Mesendoderm (in vitro differentiated cells): ENCODE measurements at regions not wholly inside any gene's neighbourhood (a gene's known extent, or its start where the extent isn't known, plus 50 kb on each side); places are given as distances from the start of the nearest gene placed in this dataset.

Experiments used
- DNase-seq: peaks from one replicate; pipeline ENCODE4 v3.0.0; 2013
- H2AK5ac ChIP-seq: 2 replicates; pipeline ENCODE4 v1.6.1; 2013; ENCODE audit warnings: low read length, inconsistent platforms
- H2BK120ac ChIP-seq: 2 replicates; pipeline ENCODE4 v1.6.1; 2013; ENCODE audit warnings: low read depth, mild to moderate bottlenecking, low read length, moderate library complexity, mixed read lengths
- H2BK15ac ChIP-seq: replicated peaks from 2 replicates; pipeline ENCODE4 v1.6.1; 2013; ENCODE audit warnings: low read depth, mild to moderate bottlenecking, moderate library complexity
- H2BK5ac ChIP-seq: 2 replicates; pipeline ENCODE4 v1.6.1; 2013; ENCODE audit warnings: low read length, inconsistent platforms
- H3K18ac ChIP-seq: 2 replicates; pipeline ENCODE4 v1.6.1; 2013; ENCODE audit warnings: mild to moderate bottlenecking, low read length, mixed read lengths
- H3K23ac ChIP-seq: one replicate; pipeline ENCODE4 v1.6.1; 2013; ENCODE audit warnings: low read length
- H3K27ac ChIP-seq: 2 replicates; pipeline ENCODE4 v1.5.1; 2013; ENCODE audit warnings: low read depth, mild to moderate bottlenecking, inconsistent platforms, low read length, moderate library complexity
- H3K27me3 ChIP-seq: 2 replicates; pipeline ENCODE4 v1.6.1; 2013; ENCODE audit warnings: low read length, control low read depth, mild to moderate bottlenecking, inconsistent platforms; ENCODE audit not compliant: insufficient read depth, poor library complexity
- H3K36me3 ChIP-seq: 2 replicates; pipeline ENCODE4 v1.6.1; 2013; ENCODE audit warnings: low read length, inconsistent platforms; ENCODE audit not compliant: control insufficient read depth, insufficient read depth
- H3K4ac ChIP-seq: one replicate; pipeline ENCODE4 v1.6.1; 2013; ENCODE audit warnings: low read depth, mild to moderate bottlenecking, low read length, moderate library complexity
- H3K4me1 ChIP-seq: 2 replicates; pipeline ENCODE4 v1.6.1; 2013; ENCODE audit warnings: low read depth, low read length, inconsistent platforms; ENCODE audit not compliant: control insufficient read depth
- H3K4me2 ChIP-seq: 2 replicates; pipeline ENCODE4 v1.6.1; 2013; ENCODE audit warnings: low read length
- H3K4me3 ChIP-seq: 2 replicates; pipeline ENCODE4 v1.5.1; 2013; ENCODE audit warnings: mild to moderate bottlenecking, low read length
- H3K56ac ChIP-seq: one replicate; pipeline ENCODE4 v1.6.1; 2013; ENCODE audit warnings: low read length
- H3K79me1 ChIP-seq: 2 replicates; pipeline ENCODE4 v1.6.1; 2013; ENCODE audit warnings: low read length, inconsistent platforms
- H3K79me2 ChIP-seq: 2 replicates; pipeline ENCODE4 v1.6.1; 2013; ENCODE audit warnings: mild to moderate bottlenecking, low read length; ENCODE audit not compliant: control insufficient read depth, insufficient read depth
- H3K9ac ChIP-seq: 2 replicates; pipeline ENCODE4 v1.6.1; 2013; ENCODE audit warnings: low read length, inconsistent platforms
- H4K5ac ChIP-seq: one replicate; pipeline ENCODE4 v1.6.1; 2013; ENCODE audit warnings: low read length
- H4K8ac ChIP-seq: one replicate; pipeline ENCODE4 v1.6.1; 2013; ENCODE audit warnings: low read depth, mild to moderate bottlenecking, control low read depth, low read length, moderate library complexity
- WGBS: extraction: QIAGEN DNeasy Blood & Tissue Kit; methylation state at CpG from one replicate; pipeline ENCODE4 v1.1.7; 2013; ENCODE audit warnings: low lambda C conversion rate, missing lambda C conversion rate; ENCODE audit not compliant: insufficient coverage; ENCODE audit errors: extremely low coverage; 5-methylcytosine and 5-hydroxymethylcytosine counted together

DNA sequence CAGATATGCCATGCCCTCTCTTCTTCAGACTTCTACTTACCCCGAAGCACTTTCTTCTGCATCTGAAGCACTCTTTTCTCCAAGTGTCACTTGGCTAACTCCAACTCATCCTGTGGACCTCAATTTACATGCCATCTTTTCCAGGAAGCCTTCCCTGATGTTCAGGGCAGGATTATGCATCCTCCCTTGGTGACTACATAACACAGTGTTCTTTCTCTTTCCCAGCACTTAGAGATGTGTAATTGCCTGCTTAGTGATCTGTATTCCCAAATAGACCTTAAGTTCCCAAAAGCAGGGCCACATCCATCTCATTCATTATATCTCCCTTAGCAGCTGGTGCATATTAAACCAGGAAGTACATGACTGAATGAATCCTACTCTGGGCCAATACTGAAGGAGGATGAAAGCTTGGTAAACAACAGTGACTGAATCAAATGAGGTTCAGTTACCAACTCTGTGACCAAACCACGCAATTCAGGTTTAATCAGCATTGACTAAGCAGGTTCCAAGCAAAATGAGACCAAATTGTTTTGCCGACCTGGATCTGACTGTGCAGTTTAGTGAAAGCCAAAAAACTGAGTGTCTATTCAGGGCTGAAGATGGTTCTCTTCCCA, 121.4 kb upstream of the TCF21 start:
- H2BK120ac ChIP-seq = no peak overlapping the region

DNA sequence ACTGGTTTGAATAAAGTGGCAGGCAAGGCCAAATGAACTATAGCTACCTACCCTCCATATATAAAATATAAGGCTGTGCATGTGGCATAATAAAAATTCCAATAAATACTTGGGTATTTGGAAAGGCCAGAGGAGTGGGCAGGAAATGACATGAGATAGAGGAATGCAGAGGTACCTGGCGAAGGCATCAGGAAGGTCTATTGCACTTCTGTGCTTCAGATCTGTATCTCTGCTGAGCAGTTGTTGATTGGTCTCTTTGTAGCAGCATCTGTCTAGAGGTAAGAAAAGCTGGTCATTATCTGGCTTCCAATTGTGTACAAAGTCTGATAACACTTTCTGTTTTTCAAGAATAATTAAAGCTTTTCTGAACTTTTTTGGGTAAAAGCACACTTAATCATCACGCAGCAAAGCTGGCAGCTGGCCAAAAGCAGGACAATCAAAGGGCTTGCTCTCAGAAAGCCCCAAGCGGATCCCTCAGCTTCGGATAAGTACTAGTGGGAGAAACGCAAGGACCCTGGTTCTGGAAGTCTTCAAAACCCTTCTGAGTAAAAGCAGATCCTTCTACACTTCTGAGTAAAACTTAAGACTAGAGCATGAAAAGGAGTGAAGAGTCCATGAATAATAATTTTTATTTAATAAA, 120.1 kb upstream of the TCF21 start:
- no peaks in the 10 kb centered on the region for H3K27me3 ChIP-seq
- H3K27ac ChIP-seq = no peak overlapping the region
- no peak overlapping the region for H4K8ac ChIP-seq
- H3K79me2 ChIP-seq = no peaks in the 10 kb centered on the region
- H3K4ac ChIP-seq = no peak overlapping the region
- no peaks in the 10 kb centered on the region for H3K79me1 ChIP-seq
- H2BK5ac ChIP-seq = no peak overlapping the region
- no peak overlapping the region for H4K5ac ChIP-seq
- H3K4me2 ChIP-seq = no peak overlapping the region
- H3K9ac ChIP-seq = no peak overlapping the region
- H3K4me3 ChIP-seq = no peak overlapping the region
- no peak overlapping the region for H3K18ac ChIP-seq
- WGBS = no CpG with 5 or more reads among the region's 5 CpGs
- H3K36me3 ChIP-seq = no peaks in the 10 kb centered on the region
- H2BK15ac ChIP-seq = no peak overlapping the region
- no peaks in the 10 kb centered on the region for H3K4me1 ChIP-seq
- no peak overlapping the region for H3K23ac ChIP-seq
- no peak overlapping the region for H2BK120ac ChIP-seq
- DNase-seq = peak; percentile 66
- H3K56ac ChIP-seq = no peak overlapping the region
- H2AK5ac ChIP-seq = no peak overlapping the region

More for the DNA sequence above, 121.4 kb upstream of the TCF21 start:
- Histone ChIP-seq H2BK5ac (no peak overlapping the region), H3K56ac (no peak overlapping the region), H3K4me2 (no peak overlapping the region), H3K9ac (no peak overlapping the region), H4K5ac (no peak overlapping the region), H2AK5ac (no peak overlapping the region), H3K79me1 (no peaks in the 10 kb centered on the region), H3K4ac (no peak overlapping the region), H3K27me3 (no peaks in the 10 kb centered on the region), H4K8ac (no peak overlapping the region), H3K27ac (no peak overlapping the region), H3K79me2 (no peaks in the 10 kb centered on the region), H3K4me1 (no peaks in the 10 kb centered on the region), H2BK15ac (no peak overlapping the region), H3K36me3 (no peaks in the 10 kb centered on the region), H3K18ac (no peak overlapping the region), H3K23ac (no peak overlapping the region), H3K4me3 (no peak overlapping the region)
- no peak for DNase-seq
- WGBS = no CpG with 5 or more reads among the region's 3 CpGs

GRCh38 chr6:133769463-133769862, 119.5 kb upstream of the TCF21 start:
- H4K8ac ChIP-seq = no peak overlapping the region
- no peaks in the 10 kb centered on the region for H3K79me1 ChIP-seq
- H3K79me2 ChIP-seq = no peaks in the 10 kb centered on the region
- H2BK15ac ChIP-seq = no peak overlapping the region
- H3K27ac ChIP-seq = no peak overlapping the region
- no peak overlapping the region for H2BK120ac ChIP-seq
- H3K4me1 ChIP-seq = no peaks in the 10 kb centered on the region
- no peak overlapping the region for H2BK5ac ChIP-seq
- H3K56ac ChIP-seq = no peak overlapping the region
- no peaks in the 10 kb centered on the region for H3K27me3 ChIP-seq
- no peak overlapping the region for H3K9ac ChIP-seq
- H2AK5ac ChIP-seq = no peak overlapping the region
- H3K23ac ChIP-seq = no peak overlapping the region
- DNase-seq = peak; percentile 72
- H3K4me2 ChIP-seq = no peak overlapping the region
- H4K5ac ChIP-seq = no peak overlapping the region
- WGBS = no CpG with 5 or more reads among the region's 1 CpG
- H3K4ac ChIP-seq = no peak overlapping the region
- H3K4me3 ChIP-seq = no peak overlapping the region
- H3K36me3 ChIP-seq = no peaks in the 10 kb centered on the region
- no peak overlapping the region for H3K18ac ChIP-seq

DNA sequence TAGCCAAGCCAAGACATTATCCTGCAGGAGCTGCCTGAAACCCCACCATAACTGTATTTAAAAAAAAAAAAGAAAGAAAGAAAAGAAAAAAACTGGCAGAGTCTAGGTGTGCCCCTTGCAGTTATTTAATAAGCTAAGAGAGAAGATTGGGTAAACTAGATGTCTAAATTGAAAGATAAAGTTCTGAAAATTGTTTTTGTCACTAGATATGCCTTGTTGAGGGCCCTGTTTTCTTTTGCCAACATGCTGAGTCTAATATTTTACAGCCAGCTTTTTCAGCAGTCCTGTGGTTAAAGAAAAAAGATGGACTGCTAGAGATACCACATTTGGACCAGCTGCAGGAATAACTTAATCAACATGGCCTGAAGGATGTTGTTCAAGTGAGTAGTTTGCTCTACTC, 116.3 kb upstream of the TCF21 start:
- Histone ChIP-seq H3K4me3 (no peak overlapping the region), H3K4me1 (no peaks in the 10 kb centered on the region), H3K27ac (no peak overlapping the region), H3K9ac (no peak overlapping the region), H3K23ac (no peak overlapping the region), H4K5ac (no peak overlapping the region), H2BK5ac (no peak overlapping the region), H3K79me1 (no peaks in the 10 kb centered on the region), H2BK15ac (no peak overlapping the region), H3K27me3 (no peaks in the 10 kb centered on the region), H3K79me2 (no peaks in the 10 kb centered on the region), H3K4me2 (no peak overlapping the region), H3K56ac (no peak overlapping the region), H2AK5ac (no peak overlapping the region), H3K4ac (no peak overlapping the region), H2BK120ac (no peak overlapping the region), H3K36me3 (no peaks in the 10 kb centered on the region), H4K8ac (no peak overlapping the region), H3K18ac (no peak overlapping the region)
- DNase-seq = no peak

- H3K36me3 ChIP-seq = no peaks in the 10 kb centered on the region
- H4K5ac ChIP-seq = no peak overlapping the region
- H2BK15ac ChIP-seq = no peak overlapping the region
- H2AK5ac ChIP-seq = no peak overlapping the region
- H3K4ac ChIP-seq = no peak overlapping the region
- no CpG with 5 or more reads among the region's 2 CpGs for WGBS
- no peak overlapping the region for H3K4me2 ChIP-seq
- H2BK120ac ChIP-seq = no peak overlapping the region
- no peaks in the 10 kb centered on the region for H3K4me1 ChIP-seq
- no peak overlapping the region for H3K18ac ChIP-seq
- no peak for DNase-seq
- H4K8ac ChIP-seq = no peak overlapping the region
- no peaks in the 10 kb centered on the region for H3K79me2 ChIP-seq
- H3K23ac ChIP-seq = no peak overlapping the region
- H3K79me1 ChIP-seq = no peaks in the 10 kb centered on the region
- H2BK5ac ChIP-seq = no peak overlapping the region
- no peak overlapping the region for H3K27ac ChIP-seq
- no peaks in the 10 kb centered on the region for H3K27me3 ChIP-seq
- no peak overlapping the region for H3K9ac ChIP-seq
- H3K56ac ChIP-seq = no peak overlapping the region
- no peak overlapping the region for H3K4me3 ChIP-seq
Measured at GRCh38 chr6:133773776-133774175, 115.1 kb upstream of the TCF21 start.

- Histone ChIP-seq H2BK120ac (no peak overlapping the region), H3K4me1 (no peaks in the 10 kb centered on the region), H3K4me2 (no peak overlapping the region), H3K27ac (no peak overlapping the region), H3K4me3 (no peak overlapping the region), H4K8ac (no peak overlapping the region), H3K56ac (no peak overlapping the region), H3K9ac (no peak overlapping the region), H3K27me3 (no peaks in the 10 kb centered on the region), H3K18ac (no peak overlapping the region), H3K4ac (no peak overlapping the region), H3K79me1 (no peaks in the 10 kb centered on the region), H4K5ac (no peak overlapping the region), H3K23ac (no peak overlapping the region), H2BK15ac (no peak overlapping the region), H3K79me2 (no peaks in the 10 kb centered on the region), H2BK5ac (no peak overlapping the region), H3K36me3 (no peaks in the 10 kb centered on the region), H2AK5ac (no peak overlapping the region)
- no CpG with 5 or more reads among the region's 2 CpGs for WGBS
- DNase-seq = no peak
Measured at GRCh38 chr6:133774356-133774755, 114.6 kb upstream of the TCF21 start.
